Neural progenitor cell (in vitro differentiated cells): ENCODE measurements at regions not wholly inside any gene's neighbourhood (a gene's known extent, or its start where the extent isn't known, plus 50 kb on each side); places are given as distances from the start of the nearest gene placed in this dataset.

Experiments
- DNase-seq: peaks from one replicate; pipeline ENCODE4 v3.0.0-alpha.2; 2016; ENCODE audit warnings: low spot score
- H2AFZ ChIP-seq: fragments of 200-600 bp; sonication (generic); replicated peaks from 2 replicates; pipeline ENCODE4 v1.6.1; 2016; ENCODE audit warnings: antibody characterized with exemption
- H3F3A ChIP-seq: fragments of 200-600 bp; sonication (generic); 2 replicates; pipeline ENCODE4 v1.6.1; 2016; ENCODE audit warnings: antibody characterized with exemption, low read depth
- H3K27ac ChIP-seq: fragments of 200-600 bp; sonication (generic); 2 replicates; pipeline ENCODE4 v1.5.1; 2016; ENCODE audit warnings: mild to moderate bottlenecking
- H3K27me3 ChIP-seq: fragments of 200-600 bp; sonication (generic); 2 replicates; pipeline ENCODE4 v1.6.1; 2016; ENCODE audit warnings: mild to moderate bottlenecking, moderate library complexity
- H3K36me3 ChIP-seq: fragments of 200-600 bp; sonication (generic); 2 replicates; pipeline ENCODE4 v1.5.1; 2016
- H3K4me1 ChIP-seq: fragments of 200-600 bp; sonication (generic); 2 replicates; pipeline ENCODE4 v1.6.1; 2016; ENCODE audit warnings: mixed run types
- H3K4me2 ChIP-seq: fragments of 200-600 bp; sonication (generic); 2 replicates; pipeline ENCODE4 v1.6.1; 2016
- H3K4me3 ChIP-seq: fragments of 200-600 bp; sonication (generic); 2 replicates; pipeline ENCODE4 v1.5.1; 2016
- H3K79me2 ChIP-seq: fragments of 200-600 bp; sonication (generic); 2 replicates; pipeline ENCODE4 v1.6.1; 2016; ENCODE audit warnings: low read depth
- H3K9ac ChIP-seq: fragments of 200-600 bp; sonication (generic); 2 replicates; pipeline ENCODE4 v1.6.1; 2016
- H3K9me3 ChIP-seq: fragments of 200-600 bp; sonication (generic); 2 replicates; pipeline ENCODE4 v1.5.1; 2016; ENCODE audit warnings: low read depth
- H4K20me1 ChIP-seq: fragments of 200-600 bp; sonication (generic); 2 replicates; pipeline ENCODE4 v1.6.1; 2016; ENCODE audit warnings: low read depth
- H3K27ac Mint-ChIP-seq: 3 replicates; pipeline ENCODE4 v1.8.0; 2021; ENCODE audit warnings: mixed read lengths
- H3K27me3 Mint-ChIP-seq: 2 replicates; pipeline ENCODE4 v1.8.0; 2022; ENCODE audit warnings: low read depth, mild to moderate bottlenecking, inconsistent platforms, moderate library complexity, mixed read lengths; ENCODE audit not compliant: insufficient read depth
- H3K36me3 Mint-ChIP-seq: 3 replicates; pipeline ENCODE4 v1.8.0; 2021; ENCODE audit warnings: mixed read lengths
- H3K4me1 Mint-ChIP-seq: 3 replicates; pipeline ENCODE4 v1.8.0; 2021; ENCODE audit warnings: mixed read lengths
- H3K4me3 Mint-ChIP-seq: 3 replicates; pipeline ENCODE4 v1.8.0; 2021; ENCODE audit warnings: mild to moderate bottlenecking, moderate library complexity, mixed read lengths
- H3K9me3 Mint-ChIP-seq: 3 replicates; pipeline ENCODE4 v1.8.0; 2020; ENCODE audit warnings: mixed read lengths
- EZH2 ChIP-seq: fragments of 200-600 bp; sonication (generic); IDR thresholded peaks from 2 replicates; pipeline ENCODE4 v1.6.1; 2017; ENCODE audit warnings: antibody characterized with exemption, mild to moderate bottlenecking, moderate library complexity
- EZH2phosphoT487 ChIP-seq: fragments of 200-600 bp; sonication (generic); IDR thresholded peaks from 2 replicates; pipeline ENCODE4 v1.6.1; 2017; ENCODE audit warnings: antibody characterized with exemption
- TF ChIP-seq, protein P1 (sequence below): fragments of 200-600 bp; sonication (generic); IDR thresholded peaks from 2 replicates; pipeline ENCODE4 v1.5.1; 2017; ENCODE audit warnings: antibody characterized with exemption, mild to moderate bottlenecking

DNA sequence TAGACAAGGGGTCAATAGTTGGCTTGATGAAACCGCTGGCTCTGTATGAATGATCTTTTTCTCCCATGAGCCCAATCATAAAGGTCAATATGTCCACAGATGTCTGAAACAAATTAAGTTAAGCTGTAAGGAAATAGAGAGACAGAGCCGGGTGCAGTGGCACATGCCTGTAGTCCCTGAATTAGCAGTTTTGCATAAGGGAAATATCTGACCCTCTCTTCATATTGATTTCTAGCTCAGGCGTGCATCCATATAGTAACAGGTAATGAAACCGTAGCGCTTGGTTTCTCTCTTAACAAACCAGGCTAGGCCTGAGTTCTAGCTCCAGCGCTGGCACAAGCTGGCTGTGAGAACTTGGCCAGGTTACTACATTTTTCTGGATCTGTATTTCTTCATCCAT is 118.1 kb upstream of the ERCC6L2 start:
- Mint-ChIP-seq H3K27me3 (peaks cover 11% of the 10 kb centered on the region), H3K9me3 (no peaks in the 10 kb centered on the region), H3K4me1 (peaks cover 43% of the 10 kb centered on the region), H3K4me3 (no peak overlapping the region), H3K36me3 (no peaks in the 10 kb centered on the region), H3K27ac (no peak overlapping the region)
- DNase-seq: no peak
- TF ChIP-seq EZH2: no peak
- no peak for TF ChIP-seq EZH2phosphoT487
- TF ChIP-seq, protein P1, sequence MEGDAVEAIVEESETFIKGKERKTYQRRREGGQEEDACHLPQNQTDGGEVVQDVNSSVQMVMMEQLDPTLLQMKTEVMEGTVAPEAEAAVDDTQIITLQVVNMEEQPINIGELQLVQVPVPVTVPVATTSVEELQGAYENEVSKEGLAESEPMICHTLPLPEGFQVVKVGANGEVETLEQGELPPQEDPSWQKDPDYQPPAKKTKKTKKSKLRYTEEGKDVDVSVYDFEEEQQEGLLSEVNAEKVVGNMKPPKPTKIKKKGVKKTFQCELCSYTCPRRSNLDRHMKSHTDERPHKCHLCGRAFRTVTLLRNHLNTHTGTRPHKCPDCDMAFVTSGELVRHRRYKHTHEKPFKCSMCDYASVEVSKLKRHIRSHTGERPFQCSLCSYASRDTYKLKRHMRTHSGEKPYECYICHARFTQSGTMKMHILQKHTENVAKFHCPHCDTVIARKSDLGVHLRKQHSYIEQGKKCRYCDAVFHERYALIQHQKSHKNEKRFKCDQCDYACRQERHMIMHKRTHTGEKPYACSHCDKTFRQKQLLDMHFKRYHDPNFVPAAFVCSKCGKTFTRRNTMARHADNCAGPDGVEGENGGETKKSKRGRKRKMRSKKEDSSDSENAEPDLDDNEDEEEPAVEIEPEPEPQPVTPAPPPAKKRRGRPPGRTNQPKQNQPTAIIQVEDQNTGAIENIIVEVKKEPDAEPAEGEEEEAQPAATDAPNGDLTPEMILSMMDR: no peak
- Histone ChIP-seq H3F3A (no peaks in the 10 kb centered on the region), H3K9me3 (no peaks in the 10 kb centered on the region), H3K4me2 (no peak overlapping the region), H3K4me3 (no peak overlapping the region), H2AFZ (no peak overlapping the region), H3K27ac (no peak overlapping the region), H3K9ac (no peak overlapping the region), H3K36me3 (no peaks in the 10 kb centered on the region), H3K27me3 (peaks cover 31% of the 10 kb centered on the region), H3K79me2 (no peaks in the 10 kb centered on the region), H3K4me1 (peaks cover 51% of the 10 kb centered on the region), H4K20me1 (no peaks in the 10 kb centered on the region)

DNA sequence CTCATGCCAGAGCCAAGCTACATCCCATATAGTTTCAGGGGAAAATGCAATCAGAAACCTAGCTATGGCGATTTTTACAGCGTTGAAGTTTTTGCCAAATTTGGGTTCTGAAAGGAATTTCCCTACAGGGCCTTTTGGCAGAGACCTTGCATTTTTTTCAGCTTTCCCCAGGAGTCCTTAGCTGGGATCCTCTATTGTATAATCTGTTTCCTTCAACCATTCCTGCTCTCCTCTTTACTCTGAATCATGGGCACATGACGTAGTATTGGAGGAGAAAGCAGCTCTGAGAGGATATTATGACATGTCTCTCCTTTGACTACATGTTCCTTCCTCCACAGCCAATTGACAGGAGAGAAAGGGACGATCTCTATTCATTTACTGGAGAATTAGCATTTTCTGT is 118.5 kb upstream of the ERCC6L2 start:
- H3K27me3 ChIP-seq: peaks cover 36% of the 10 kb centered on the region
- H3K9me3 Mint-ChIP-seq: no peaks in the 10 kb centered on the region
- no peak overlapping the region for H3K27ac Mint-ChIP-seq
- H4K20me1 ChIP-seq: no peaks in the 10 kb centered on the region
- no peaks in the 10 kb centered on the region for H3F3A ChIP-seq
- TF ChIP-seq, protein P1: no peak
- no peak for TF ChIP-seq EZH2
- no peak overlapping the region for H3K27ac ChIP-seq
- no peaks in the 10 kb centered on the region for H3K79me2 ChIP-seq
- no peak for DNase-seq
- H3K4me1 Mint-ChIP-seq: peaks cover 43% of the 10 kb centered on the region
- H2AFZ ChIP-seq: no peak overlapping the region
- no peaks in the 10 kb centered on the region for H3K36me3 Mint-ChIP-seq
- no peak overlapping the region for H3K4me2 ChIP-seq
- peaks cover 55% of the 10 kb centered on the region for H3K4me1 ChIP-seq
- no peak overlapping the region for H3K4me3 Mint-ChIP-seq
- H3K4me3 ChIP-seq: no peak overlapping the region
- no peak overlapping the region for H3K9ac ChIP-seq
- H3K9me3 ChIP-seq: no peaks in the 10 kb centered on the region
- peaks cover 9% of the 10 kb centered on the region for H3K27me3 Mint-ChIP-seq
- no peaks in the 10 kb centered on the region for H3K36me3 ChIP-seq

DNA sequence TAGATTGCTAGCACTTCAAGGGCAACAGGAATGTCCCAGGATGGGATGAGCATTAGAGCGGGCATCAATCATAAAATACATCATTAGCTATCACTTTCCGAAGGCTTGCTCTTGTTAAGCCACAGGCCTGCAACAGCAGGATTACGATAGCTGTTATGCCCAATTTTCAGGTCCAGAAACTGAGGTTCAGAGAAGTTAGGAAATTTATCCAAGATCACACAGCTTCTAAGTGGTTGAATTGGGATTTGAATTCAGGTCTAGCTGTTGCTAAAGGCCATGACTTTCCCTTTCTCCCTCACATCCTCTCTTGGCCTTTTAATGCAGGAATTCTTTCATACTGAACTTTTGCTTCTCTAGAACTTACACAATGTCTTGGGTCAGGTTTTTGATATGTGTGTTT is 119.4 kb upstream of the ERCC6L2 start:
- no peaks in the 10 kb centered on the region for H3K79me2 ChIP-seq
- Mint-ChIP-seq H3K27me3 (peaks cover 10% of the 10 kb centered on the region), H3K36me3 (no peaks in the 10 kb centered on the region), H3K9me3 (peaks cover under 1% of the 10 kb centered on the region), H3K4me1 (peaks cover 41% of the 10 kb centered on the region), H3K27ac (no peak overlapping the region), H3K4me3 (no peak overlapping the region)
- DNase-seq: no peak
- peaks cover 40% of the 10 kb centered on the region for H3K27me3 ChIP-seq
- TF ChIP-seq EZH2phosphoT487: no peak
- no peak for TF ChIP-seq EZH2
- TF ChIP-seq, protein P1: no peak
- H2AFZ ChIP-seq: no peak overlapping the region
- no peak overlapping the region for H3K9ac ChIP-seq
- no peak overlapping the region for H3K4me2 ChIP-seq
- H3K36me3 ChIP-seq: no peaks in the 10 kb centered on the region
- H3K27ac ChIP-seq: no peak overlapping the region
- peaks cover 52% of the 10 kb centered on the region for H3K4me1 ChIP-seq
- no peak overlapping the region for H3K4me3 ChIP-seq
- H3K9me3 ChIP-seq: no peaks in the 10 kb centered on the region
- no peaks in the 10 kb centered on the region for H4K20me1 ChIP-seq
- H3F3A ChIP-seq: no peaks in the 10 kb centered on the region

DNA sequence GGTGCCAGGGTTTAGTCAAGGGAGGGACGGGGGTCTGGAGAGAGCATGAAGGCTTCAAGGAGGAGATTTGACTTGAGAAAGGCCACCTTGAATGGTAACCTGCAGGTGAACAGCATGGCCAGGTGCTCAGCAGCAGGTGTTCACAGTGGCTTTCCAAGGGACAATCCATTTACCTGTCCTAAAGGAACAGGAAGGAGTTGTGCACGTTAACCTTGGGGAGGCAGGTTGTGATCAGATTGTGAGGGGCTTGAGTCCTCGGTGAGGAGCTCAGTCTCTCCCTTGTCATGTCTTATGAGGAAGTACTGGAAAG is 120.1 kb upstream of the ERCC6L2 start:
- H3K36me3 ChIP-seq: no peaks in the 10 kb centered on the region
- H3K36me3 Mint-ChIP-seq: no peaks in the 10 kb centered on the region
- H3K9me3 Mint-ChIP-seq: peaks cover 2% of the 10 kb centered on the region
- no peaks in the 10 kb centered on the region for H3F3A ChIP-seq
- no peak overlapping the region for H2AFZ ChIP-seq
- no peak for DNase-seq
- H3K27me3 ChIP-seq: peaks cover 47% of the 10 kb centered on the region
- peak overlapping the region; percentile 36 for H3K4me2 ChIP-seq
- no peak overlapping the region for H3K27ac Mint-ChIP-seq
- no peaks in the 10 kb centered on the region for H3K79me2 ChIP-seq
- no peak overlapping the region for H3K4me3 Mint-ChIP-seq
- TF ChIP-seq, protein P1: no peak
- no peak overlapping the region for H3K27ac ChIP-seq
- peaks cover 37% of the 10 kb centered on the region for H3K4me1 Mint-ChIP-seq
- H3K9me3 ChIP-seq: no peaks in the 10 kb centered on the region
- no peak overlapping the region for H3K9ac ChIP-seq
- H3K4me3 ChIP-seq: no peak overlapping the region
- H3K27me3 Mint-ChIP-seq: peaks cover 12% of the 10 kb centered on the region
- no peaks in the 10 kb centered on the region for H4K20me1 ChIP-seq
- H3K4me1 ChIP-seq: peaks cover 45% of the 10 kb centered on the region
